ENCODE measurements at regions not wholly inside any gene's neighbourhood (a gene's known extent, or its start where the extent isn't known, plus 50 kb on each side); places are given as distances from the start of the nearest gene placed in this dataset.
A peak's percentile ranks its signal among the peaks of the same experiment; 100 is the strongest.

DNA sequence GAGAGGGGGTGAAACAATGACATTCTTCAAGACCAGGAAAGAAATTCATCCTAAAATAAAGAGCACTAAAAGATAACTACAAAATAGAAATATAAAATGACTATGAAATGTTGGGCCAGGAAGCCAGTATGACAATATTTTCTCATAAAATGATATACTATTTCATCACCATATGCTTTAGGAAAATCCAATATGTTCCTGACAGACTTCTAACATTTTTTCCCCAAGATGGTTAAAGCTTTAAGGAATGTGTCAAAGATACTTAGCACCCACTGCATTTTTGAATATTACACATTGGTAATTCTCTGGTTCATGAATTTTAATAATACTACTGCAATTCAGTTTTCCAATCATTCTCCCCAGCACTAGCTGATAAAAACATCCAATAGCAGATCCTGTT is 87.7 kb upstream of the PLEKHG7 start:
- DNase-seq (ENCODE audit: low read depth in 4 of 4, low spot score in 3 of 4) = no peak

- DNase-seq (ENCODE audit: low read depth in 4 of 4, low spot score in 3 of 4) = no peak
Observed at GRCh38 chr12:92614502-92614901, 88.3 kb upstream of the PLEKHG7 start.

DNA sequence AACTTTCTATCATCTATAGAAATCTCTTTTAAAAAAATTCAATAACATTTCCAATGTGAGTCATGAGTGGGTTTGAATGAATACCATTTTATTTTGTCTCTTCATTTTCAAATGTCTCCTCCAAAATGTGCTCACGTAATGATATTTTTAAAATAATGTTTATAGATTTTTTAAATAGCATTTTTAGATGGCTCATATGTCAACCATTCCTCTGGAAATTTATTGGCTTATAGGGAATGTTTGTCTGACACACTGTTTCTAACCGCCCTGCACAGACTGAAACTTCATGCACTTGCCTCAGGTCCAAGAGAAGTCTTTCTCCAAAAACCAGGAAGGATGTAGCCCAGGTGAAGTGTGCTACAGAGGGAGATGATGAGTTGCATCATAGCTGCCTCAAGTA is 88.8 kb upstream of the PLEKHG7 start:
- DNase-seq (ENCODE audit: low read depth in 4 of 4, low spot score in 3 of 4) = no peak

DNA sequence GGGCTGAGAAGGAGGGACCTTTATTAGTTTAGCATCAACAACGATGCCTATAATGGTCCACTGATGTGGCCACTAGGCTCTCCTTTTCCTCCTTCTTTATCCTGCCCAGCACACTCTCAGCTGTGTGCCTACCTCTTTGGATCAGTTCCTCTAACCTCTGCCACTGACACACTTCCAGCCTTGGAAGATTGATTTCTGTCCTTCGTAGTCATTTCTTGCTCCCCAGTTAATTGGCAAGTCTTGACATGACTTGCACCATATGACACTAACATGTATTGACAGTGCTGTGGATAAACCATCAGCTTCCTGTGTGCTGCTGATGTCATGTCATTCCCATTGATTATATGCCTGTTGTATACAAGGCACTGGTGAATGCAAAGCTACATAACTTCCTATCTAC is 90.2 kb upstream of the PLEKHG7 start:
- DNase-seq (ENCODE audit: low read depth in 4 of 4, low spot score in 3 of 4) = no peak

DNA sequence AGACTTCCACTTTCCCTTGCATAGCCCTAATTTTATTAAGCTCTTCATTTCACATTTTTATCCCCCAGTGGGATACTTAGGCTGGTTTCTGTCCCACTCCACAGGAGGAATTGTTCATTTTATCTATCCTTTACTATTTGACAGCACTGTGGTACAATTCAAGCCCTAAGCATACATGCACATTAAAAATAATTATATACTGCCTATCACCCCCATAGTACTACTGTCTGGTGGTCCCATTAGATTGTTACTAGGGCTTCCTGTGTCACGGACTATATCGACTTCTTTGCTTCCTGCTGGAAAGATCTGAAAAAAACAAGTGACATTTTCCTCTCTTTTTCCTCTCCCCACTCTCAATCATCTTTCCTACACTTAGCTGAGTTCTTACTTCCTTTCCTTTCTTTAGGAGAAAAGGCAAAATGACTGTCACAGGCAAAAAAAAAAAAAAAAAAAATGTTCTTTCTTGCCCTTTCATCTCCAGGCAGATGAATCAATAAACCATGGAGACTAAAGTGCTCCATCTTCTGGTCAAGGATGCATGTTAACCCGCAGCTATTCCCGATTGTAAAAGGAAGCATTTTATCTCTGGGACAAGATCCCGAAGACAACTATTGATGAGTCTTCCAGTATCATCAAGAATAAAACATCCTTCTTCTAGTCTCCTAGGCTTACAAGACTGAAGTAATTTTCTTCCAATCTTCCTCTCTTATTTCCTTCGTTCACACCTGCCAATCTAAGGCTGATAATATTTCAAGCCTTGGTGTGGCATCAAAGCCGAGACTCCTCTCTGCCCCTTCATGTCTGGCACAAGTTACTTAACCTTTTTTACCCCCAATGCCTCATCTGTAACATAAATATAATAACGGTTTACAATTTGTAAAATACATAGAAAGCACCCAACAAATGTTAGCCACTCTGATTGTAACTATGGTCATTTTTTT is 94.4 kb upstream of the PLEKHG7 start:
- peak in 2 of 4 donors; percentile 10 to 12 for DNase-seq (ENCODE audit: low read depth in 4 of 4, low spot score in 3 of 4)

DNA sequence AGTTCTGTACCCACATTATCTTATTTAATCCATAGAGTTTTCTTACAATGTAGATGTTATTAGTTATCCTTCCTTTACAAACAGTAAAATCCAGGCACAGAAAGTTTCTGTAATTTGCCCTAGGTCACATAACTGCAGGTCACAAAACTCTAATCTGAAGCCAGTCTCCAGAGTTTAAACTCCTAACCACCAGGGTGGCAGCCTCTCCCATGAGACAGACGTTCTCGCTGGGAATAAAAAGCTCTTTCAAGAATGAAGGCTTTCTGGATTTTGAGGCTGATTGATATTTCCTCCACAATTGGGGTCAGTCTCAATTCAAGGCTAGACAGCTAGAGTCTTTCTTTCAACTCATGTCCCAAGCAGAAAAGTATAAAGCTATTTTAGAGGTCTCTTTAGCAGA is 95.8 kb upstream of the PLEKHG7 start:
- DNase-seq (ENCODE audit: low read depth in 4 of 4, low spot score in 3 of 4) = no peak

DNA sequence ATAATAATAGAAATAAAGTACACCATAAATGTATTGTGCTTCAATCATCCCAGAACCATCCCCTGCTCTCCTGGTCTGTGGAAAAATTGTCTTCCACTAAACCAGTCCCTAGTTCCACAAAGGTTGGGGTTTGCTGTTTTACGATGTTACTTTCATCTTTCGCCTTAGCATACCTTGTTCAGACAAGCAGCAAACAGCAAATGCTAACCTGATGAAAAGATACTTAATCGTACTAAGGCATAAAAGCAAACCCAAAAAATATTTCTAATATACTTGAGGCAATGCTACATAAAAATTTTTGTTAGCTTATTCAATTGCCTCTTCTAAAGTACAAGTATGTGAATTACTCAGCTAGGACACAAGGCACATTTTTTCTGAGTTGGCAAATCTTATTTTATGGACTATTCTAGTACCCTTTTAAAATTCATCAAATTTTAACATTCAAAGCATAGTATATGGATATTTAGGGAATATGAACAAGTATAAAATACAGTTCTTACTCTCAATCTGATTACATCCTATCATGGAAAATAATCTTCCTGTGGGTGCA is 97.1 kb upstream of the PLEKHG7 start:
- no peak for DNase-seq (ENCODE audit: low read depth in 4 of 4, low spot score in 3 of 4)

GRCh38 chr12:92604786-92605185 is 98.0 kb upstream of the PLEKHG7 start:
- no peak for DNase-seq (ENCODE audit: low read depth in 4 of 4, low spot score in 3 of 4)

DNA sequence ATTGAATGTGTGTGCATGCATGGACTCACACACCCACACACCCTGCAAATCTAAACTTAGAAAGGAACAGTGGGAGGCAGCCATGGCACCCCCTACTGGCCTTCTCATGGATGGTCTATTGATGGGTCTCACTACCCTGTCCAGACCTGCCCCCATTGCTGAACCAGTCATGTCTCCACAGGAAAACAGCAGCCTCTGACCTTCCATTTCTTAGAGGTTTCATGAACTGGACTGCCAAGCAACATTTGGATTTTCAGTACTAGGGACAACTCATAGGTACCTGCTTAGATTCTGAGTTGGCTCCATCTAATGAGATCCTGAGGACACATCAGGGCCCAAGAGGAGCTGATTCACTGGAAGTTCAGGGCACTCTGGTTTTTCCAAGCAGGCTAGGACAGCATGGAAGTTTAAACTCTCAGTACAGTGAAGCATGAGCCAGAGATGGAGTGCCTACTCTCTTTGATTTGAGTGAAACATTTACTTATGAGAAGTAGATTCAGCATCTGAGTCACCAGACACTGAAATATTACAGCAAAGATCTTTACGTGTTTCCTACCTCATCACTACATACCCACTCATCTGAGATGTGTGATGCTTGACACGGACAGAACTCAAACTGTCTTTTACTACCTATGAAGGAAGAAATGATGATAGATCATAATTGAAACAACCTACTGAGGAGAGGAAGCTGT is 98.9 kb upstream of the PLEKHG7 start:
- DNase-seq (ENCODE audit: low read depth in 4 of 4, low spot score in 3 of 4) = no peak

DNA sequence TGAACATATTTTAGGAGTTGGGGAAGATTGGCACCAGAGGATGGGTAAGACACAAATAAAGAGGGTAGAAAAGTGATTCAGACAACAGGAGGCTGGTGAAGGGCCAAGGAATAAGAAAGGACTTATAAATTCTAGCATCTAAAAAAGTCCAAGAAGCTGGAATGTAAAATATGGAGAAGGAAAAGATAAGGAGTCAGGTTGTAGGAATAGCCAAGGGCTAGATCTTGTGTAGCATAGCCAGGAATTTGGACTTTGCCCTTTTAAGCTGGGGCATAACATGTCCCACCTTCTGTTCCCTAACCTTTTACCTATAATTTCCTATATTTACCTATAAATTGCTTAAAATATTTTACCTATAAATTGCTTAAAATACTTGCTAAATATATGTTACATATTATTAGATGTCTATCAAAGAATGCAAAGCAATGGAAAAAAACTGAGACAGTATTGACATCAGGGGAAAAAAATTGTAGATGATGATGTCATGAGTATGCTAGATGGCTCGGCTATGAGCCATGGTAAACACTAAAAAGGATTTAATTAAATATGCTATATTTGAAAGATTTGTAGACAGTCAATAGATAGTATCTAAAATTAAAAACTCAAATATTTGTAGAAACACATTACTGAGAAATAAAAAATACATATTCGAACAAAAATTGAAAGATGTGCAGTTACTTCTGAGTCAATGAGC is 99.7 kb upstream of the PLEKHG7 start:
- DNase-seq (ENCODE audit: low read depth in 4 of 4, low spot score in 3 of 4) = no peak

DNA sequence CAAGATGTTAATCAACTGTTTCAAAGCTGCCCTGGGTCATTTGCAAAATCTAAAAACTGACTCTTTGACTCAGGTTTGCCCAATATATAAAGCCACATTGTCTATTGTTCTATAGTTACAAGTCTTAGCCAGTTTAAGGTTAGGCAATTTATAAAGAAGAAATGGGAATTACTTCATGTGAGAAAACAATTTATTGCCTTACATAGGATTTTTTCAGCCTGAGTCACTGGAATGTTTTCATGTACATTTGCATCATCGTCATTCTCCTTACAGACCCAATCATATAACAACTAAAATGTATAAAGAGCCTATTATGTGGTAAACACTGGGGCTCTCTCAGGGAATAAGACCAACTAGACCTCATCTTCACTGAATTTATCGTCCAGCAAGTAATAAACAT is 100.3 kb upstream of the PLEKHG7 start:
- no peak for DNase-seq (ENCODE audit: low read depth in 4 of 4, low spot score in 3 of 4)

- no peak for DNase-seq (ENCODE audit: low read depth in 4 of 4, low spot score in 3 of 4)
Observed at GRCh38 chr12:92601680-92602079, 101.1 kb upstream of the PLEKHG7 start.

DNA sequence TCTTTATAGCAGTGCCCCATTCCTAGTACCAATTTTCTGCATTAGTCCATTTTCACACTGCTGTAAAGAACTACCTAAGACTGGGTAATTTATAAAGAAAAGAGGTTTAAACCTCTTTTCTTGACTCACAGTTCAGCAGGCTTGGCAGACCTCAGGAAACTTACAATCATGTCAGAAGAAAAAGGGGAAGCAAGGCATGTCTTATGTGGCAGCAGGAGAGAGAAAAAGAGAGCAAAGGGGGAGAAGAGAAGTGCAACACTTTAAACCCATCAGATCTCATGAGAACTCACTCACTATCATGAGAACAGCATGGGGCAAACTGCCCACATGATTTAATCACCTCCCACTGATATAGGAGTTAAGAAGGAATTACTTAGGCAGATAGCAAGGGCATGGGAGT is 101.6 kb upstream of the PLEKHG7 start:
- DNase-seq (ENCODE audit: low read depth in 4 of 4, low spot score in 3 of 4) = no peak

DNA sequence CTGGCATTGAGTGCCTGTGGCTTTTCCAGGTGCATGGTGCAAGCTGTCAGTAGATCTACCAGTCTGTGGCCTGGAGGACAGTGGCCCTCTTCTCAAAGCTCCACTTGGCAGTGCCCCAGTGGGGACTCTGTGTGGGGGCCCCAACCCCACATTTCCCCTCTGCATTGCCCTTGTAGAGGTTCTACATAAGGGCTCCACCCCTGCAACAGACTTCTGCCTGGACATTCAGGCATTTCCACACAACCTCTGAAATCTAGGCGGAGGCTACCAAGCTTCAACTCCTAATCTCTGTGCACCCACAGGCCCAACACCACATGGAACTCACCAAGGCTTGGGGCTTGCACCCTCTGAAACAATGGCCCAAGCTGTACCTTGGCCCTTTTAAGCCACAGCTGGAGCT is 102.7 kb upstream of the PLEKHG7 start:
- DNase-seq (ENCODE audit: low read depth in 4 of 4, low spot score in 3 of 4) = no peak

DNA sequence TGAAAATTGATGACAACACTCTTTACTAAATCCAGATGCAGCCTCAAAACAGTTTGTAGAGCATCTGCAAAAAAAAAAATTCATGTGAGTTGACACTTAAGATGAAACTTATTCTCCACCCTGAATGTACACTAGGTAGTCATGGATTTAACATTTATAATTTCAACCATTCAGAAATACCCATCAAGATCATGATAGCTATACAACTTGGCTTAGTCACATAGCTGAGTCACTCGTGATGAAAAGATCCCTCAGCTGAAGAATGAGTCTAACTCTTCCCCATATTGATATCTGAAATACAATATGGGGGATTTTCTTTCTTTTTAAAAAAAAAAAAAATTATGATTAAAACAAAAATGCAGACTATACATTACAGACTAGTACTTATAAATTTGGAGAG is 104.8 kb upstream of the PLEKHG7 start:
- DNase-seq (ENCODE audit: low read depth in 4 of 4, low spot score in 3 of 4) = no peak

- no peak for DNase-seq (ENCODE audit: low read depth in 4 of 4, low spot score in 3 of 4)
Observed at GRCh38 chr12:92597118-92597517, 105.7 kb upstream of the PLEKHG7 start.

DNA sequence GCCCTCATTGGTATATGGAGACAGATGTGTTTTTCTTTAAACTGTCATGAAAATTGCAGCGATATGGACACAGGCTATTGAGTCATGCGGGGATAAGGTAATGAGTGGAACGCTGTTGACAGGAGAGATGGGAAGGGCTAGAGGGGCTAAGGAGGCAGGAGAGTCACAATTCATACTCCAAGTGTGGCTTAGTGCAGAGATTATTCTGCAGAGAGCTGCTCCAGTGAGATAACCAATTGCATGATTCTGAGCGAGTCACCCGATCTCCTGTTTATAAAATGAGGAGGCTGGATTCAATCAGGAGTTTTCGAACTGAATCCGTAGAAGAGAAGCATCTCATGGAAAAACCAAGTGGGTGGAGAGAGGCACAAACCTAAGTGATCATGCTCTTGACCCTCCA is 106.4 kb upstream of the PLEKHG7 start:
- DNase-seq (ENCODE audit: low read depth in 4 of 4, low spot score in 3 of 4) = no peak

GRCh38 chr12:92595663-92596062 is 107.1 kb upstream of the PLEKHG7 start:
- no peak for DNase-seq (ENCODE audit: low read depth in 4 of 4, low spot score in 3 of 4)

GRCh38 chr12:92593734-92594402 is 108.9 kb upstream of the PLEKHG7 start:
- no peak for DNase-seq (ENCODE audit: low read depth in 4 of 4, low spot score in 3 of 4)

DNA sequence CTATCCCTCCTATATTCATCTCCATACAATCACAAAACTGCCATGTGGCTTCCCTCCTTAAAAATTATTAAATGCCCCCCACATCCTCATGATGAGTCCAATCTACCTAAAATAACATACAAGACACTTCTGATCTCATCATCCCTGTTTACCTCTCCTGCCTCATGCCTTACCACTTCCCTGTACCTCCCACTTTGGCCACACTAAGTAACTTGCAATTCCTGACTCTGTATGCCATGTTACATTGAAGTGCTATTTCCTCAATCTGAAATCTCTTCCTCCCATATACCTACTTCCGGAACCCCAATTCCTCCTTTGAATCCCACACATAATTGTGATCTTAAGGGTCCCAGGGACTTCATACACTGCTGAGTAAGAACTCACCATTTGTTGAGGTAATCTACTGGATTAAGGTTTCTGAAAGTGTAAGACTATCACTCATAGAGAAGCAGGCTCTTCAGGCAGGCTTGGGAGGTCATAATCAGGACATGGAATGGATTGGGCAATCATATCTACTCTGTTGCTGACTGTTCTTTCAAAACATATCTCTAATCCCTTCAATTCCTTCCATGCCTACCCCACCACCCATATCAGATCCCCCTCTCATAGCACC is 117.6 kb upstream of the PLEKHG7 start:
- DNase-seq (ENCODE audit: low read depth in 4 of 4, low spot score in 3 of 4) = no peak

Data from right renal pelvis (tissue), 4 donors.